ENCODE measurements at regions not wholly inside any gene's neighbourhood (a gene's known extent, or its start where the extent isn't known, plus 50 kb on each side); places are given as distances from the start of the nearest gene placed in this dataset.

GRCh38 chr12:87813476-87814234, 215.5 kb downstream of the C12orf50 start:
- TF ChIP-seq EZH2 (IDR thresholded peaks at IDR 0.05; ENCODE audit: insufficient read depth, poor library complexity, severe bottlenecking) (no peak), EZH2phosphoT487 (IDR thresholded peaks at IDR 0.05; ENCODE audit: insufficient read depth, low read depth) (no peak)
